ENCODE measurements at regions not wholly inside any gene's neighbourhood (a gene's known extent, or its start where the extent isn't known, plus 50 kb on each side); places are given as distances from the start of the nearest gene placed in this dataset.
A peak's percentile ranks its signal among the peaks of the same experiment; 100 is the strongest.

- peak; percentile 8 for DNase-seq
Measured at GRCh38 chr5:77844623-77845323, 68.6 kb upstream of the TBCA start.

GRCh38 chr5:77844373-77844622 lies 68.2 kb upstream of the TBCA start:
- DNase-seq, result peak; percentile 35

GRCh38 chr5:77843570-77844372 lies 67.6 kb upstream of the TBCA start:
- DNase-seq, result peak; percentile 30

DNA sequence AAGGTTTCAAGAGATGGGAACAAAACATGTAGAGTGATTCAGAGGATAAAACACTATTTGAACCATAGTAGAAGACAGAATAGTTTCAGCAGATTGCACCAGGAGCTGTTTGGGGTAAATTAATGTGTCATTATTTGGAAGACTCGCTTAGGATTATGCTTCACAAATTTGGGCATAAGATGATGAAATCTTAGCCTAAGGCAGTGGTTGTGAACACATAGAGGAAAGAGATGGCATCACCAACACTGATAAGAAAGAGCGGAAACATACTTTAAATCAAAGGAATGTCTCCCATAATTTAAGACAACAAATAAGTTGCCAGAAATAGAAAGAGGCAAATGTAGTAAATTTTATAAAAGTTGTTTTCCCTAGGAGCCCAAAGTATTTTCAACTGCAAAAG lies 66.1 kb upstream of the TBCA start:
- no peak for DNase-seq

GRCh38 chr5:77841616-77842015 lies 65.5 kb upstream of the TBCA start:
- no peak for DNase-seq

- no peak for DNase-seq
Measured at GRCh38 chr5:77840930-77841329, 64.8 kb upstream of the TBCA start.

- DNase-seq, result no peak
Measured at GRCh38 chr5:77839691-77840090, 63.6 kb upstream of the TBCA start.

GRCh38 chr5:77832938-77833337 lies 56.8 kb upstream of the TBCA start:
- DNase-seq, result no peak

- DNase-seq, result no peak
Measured at GRCh38 chr5:77832166-77832770, 56.1 kb upstream of the TBCA start.

GRCh38 chr5:77828445-77828844 lies 52.3 kb upstream of the TBCA start:
- DNase-seq, result no peak

Measured in muscle of arm (tissue), 1 donor.